Kidney (tissue), 13 donors: ENCODE measurements at regions not wholly inside any gene's neighbourhood (a gene's known extent, or its start where the extent isn't known, plus 50 kb on each side); places are given as distances from the start of the nearest gene placed in this dataset.

Experiments
- DNase-seq, 5 donors: peaks; one replicate each; pipeline ENCODE4 v3.0.0-alpha.2; 2013 to 2020
- FAIRE-seq: peaks from 2 replicates; lab custom pipeline; 2012; peaks lifted over from hg19 to GRCh38; lab: Jason Lieb, UNC
- H3K27ac ChIP-seq, 2 donors: one replicate each; pipeline ENCODE4 v1.7.0; 2013; ENCODE audit warnings: low read depth in 2 of 2, low read length in 2 of 2, inconsistent platforms in 1 of 2
- H3K27me3 ChIP-seq: one replicate; pipeline ENCODE4 v1.7.1; 2013; ENCODE audit warnings: low read length, inconsistent platforms; ENCODE audit not compliant: control insufficient read depth, insufficient read depth
- H3K36me3 ChIP-seq, 3 donors: one replicate each; pipeline versions ENCODE4 v1.7.0 to v1.7.1; 2013; ENCODE audit warnings: low read length in 3 of 3, control low read depth in 1 of 3, inconsistent platforms in 1 of 3; ENCODE audit not compliant: insufficient read depth in 3 of 3, control insufficient read depth in 2 of 3
- H3K4me1 ChIP-seq, 3 donors: one replicate each; pipeline versions ENCODE4 v1.7.0 to v1.7.1; 2013; ENCODE audit warnings: low read length in 3 of 3, inconsistent platforms in 1 of 3, low read depth in 1 of 3; ENCODE audit not compliant: control insufficient read depth in 2 of 3, insufficient read depth in 2 of 3
- H3K4me3 ChIP-seq, 3 donors: one replicate each; pipeline versions ENCODE4 v1.7.0 to v1.8.1; 2013; ENCODE audit warnings: low read length in 3 of 3, control low read depth in 1 of 3, inconsistent platforms in 1 of 3
- H3K9ac ChIP-seq, 3 donors: one replicate each; pipeline versions ENCODE4 v1.7.0 to v1.7.1; 2013; ENCODE audit warnings: low read length in 3 of 3, control low read depth in 1 of 3, inconsistent platforms in 1 of 3
- H3K9me3 ChIP-seq, 3 donors: one replicate each; pipeline versions ENCODE4 v1.7.0 to v1.7.1; 2013; ENCODE audit warnings: low read length in 3 of 3, control low read depth in 1 of 3, inconsistent platforms in 1 of 3; ENCODE audit not compliant: control insufficient read depth in 2 of 3, insufficient read depth in 1 of 3
- intact Hi-C: fragments of 100-400 bp; cut with DNase I; formaldehyde crosslinking; loops from one replicate; pipeline ENCODE4 v1.11.1; 2022
- TF ChIP-seq, protein P1 (sequence below): IDR thresholded peaks from 3 replicates; pipeline ENCODE4 v1.5.1; 2012; ENCODE audit warnings: mild to moderate bottlenecking, moderate library complexity, borderline replicate concordance; ENCODE audit not compliant: insufficient read depth; ENCODE audit errors: extremely low read depth
- donor health status: control.
- donor health status: control.
- donor health status: control.
- donor health status: control.
- donor health status: control.
- donor health status: DM: yes; HTN: yes; CAD: no.
- donor health status: Normal renal cell carcinoma (clear cell type).

DNA sequence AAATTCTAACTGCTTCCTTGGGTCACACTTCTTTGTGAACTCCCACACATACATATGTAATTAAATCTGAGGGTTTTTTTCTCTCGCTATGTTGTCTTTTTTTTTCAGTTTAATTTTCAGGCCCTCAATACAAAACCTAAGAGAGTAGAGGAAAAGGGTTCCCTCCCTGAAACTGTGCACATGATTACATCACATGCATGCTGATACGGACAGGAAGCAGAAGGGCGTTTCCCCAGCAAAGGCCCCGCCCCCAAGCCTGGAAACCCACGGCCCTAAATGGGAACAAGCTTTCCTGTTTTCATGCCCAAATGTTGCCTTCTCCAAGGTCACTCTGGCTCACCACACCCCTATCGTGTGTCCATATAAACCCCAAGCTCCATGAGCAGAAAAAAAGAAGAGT lies 115.4 kb downstream of the TEX36 start:
- intact Hi-C loops, result no loop called here

DNA sequence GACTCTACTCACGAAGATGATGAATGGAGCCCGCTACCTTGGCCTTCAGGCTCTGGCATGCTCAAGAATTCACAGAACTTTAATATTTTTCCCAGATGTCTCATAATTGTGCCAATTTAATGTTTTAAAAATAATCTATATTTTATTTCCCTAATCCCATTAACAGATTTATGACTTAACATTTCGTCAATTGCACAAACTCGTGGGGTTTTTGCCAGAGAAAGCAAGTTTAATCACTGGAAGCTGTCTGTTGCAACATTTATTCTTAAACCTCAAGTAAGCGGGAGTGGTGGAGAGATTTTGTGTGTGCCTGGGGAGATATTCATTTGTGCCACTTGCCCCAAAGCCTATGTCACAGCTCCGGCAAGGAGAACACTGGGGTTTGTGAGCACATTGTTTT lies 117.9 kb downstream of the TEX36 start:
- FAIRE-seq, result no peak
- TF ChIP-seq, protein P1, sequence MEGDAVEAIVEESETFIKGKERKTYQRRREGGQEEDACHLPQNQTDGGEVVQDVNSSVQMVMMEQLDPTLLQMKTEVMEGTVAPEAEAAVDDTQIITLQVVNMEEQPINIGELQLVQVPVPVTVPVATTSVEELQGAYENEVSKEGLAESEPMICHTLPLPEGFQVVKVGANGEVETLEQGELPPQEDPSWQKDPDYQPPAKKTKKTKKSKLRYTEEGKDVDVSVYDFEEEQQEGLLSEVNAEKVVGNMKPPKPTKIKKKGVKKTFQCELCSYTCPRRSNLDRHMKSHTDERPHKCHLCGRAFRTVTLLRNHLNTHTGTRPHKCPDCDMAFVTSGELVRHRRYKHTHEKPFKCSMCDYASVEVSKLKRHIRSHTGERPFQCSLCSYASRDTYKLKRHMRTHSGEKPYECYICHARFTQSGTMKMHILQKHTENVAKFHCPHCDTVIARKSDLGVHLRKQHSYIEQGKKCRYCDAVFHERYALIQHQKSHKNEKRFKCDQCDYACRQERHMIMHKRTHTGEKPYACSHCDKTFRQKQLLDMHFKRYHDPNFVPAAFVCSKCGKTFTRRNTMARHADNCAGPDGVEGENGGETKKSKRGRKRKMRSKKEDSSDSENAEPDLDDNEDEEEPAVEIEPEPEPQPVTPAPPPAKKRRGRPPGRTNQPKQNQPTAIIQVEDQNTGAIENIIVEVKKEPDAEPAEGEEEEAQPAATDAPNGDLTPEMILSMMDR, result no peak
- intact Hi-C loops, result no loop called here

More for the DNA sequence above, 115.4 kb downstream of the TEX36 start:
- H3K4me3 ChIP-seq, result no peak overlapping the region
- H3K9me3 ChIP-seq, result no peaks in the 10 kb centered on the region
- DNase-seq, result no peak
- H3K4me1 ChIP-seq, result no peaks in the 10 kb centered on the region
- H3K27me3 ChIP-seq, result no peaks in the 10 kb centered on the region
- TF ChIP-seq, protein P1, result no peak
- no peak overlapping the region for H3K27ac ChIP-seq
- H3K9ac ChIP-seq, result no peak overlapping the region
- no peak for FAIRE-seq
- H3K36me3 ChIP-seq, result no peaks in the 10 kb centered on the region

DNA sequence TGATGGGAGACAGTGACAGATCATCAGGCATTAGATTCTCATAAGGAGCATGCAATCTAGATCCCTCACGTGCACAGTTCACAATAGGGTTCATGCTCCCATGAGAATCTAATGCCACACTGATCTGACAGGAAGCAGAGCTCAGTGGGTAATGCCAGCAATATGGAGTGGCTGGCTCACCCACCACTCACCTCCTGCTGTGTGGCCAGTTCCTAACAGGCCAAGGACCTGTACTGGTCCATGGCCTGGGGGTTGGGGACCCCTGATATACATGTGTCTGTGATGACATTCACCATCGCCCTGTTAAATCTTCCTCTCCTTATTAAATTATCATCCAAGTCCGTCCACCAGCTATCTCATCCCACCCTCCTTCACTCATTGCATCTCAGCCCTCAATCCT lies 118.4 kb downstream of the TEX36 start:
- intact Hi-C loops, result no loop called here

More for the DNA sequence above, 117.9 kb downstream of the TEX36 start:
- no peaks in the 10 kb centered on the region for H3K27me3 ChIP-seq
- no peak overlapping the region for H3K4me3 ChIP-seq
- no peaks in the 10 kb centered on the region for H3K4me1 ChIP-seq
- no peak overlapping the region for H3K9ac ChIP-seq
- no peak overlapping the region for H3K27ac ChIP-seq
- no peaks in the 10 kb centered on the region for H3K9me3 ChIP-seq
- no peaks in the 10 kb centered on the region for H3K36me3 ChIP-seq
- peak in 1 of 5 donors; percentile 44 for DNase-seq

DNA sequence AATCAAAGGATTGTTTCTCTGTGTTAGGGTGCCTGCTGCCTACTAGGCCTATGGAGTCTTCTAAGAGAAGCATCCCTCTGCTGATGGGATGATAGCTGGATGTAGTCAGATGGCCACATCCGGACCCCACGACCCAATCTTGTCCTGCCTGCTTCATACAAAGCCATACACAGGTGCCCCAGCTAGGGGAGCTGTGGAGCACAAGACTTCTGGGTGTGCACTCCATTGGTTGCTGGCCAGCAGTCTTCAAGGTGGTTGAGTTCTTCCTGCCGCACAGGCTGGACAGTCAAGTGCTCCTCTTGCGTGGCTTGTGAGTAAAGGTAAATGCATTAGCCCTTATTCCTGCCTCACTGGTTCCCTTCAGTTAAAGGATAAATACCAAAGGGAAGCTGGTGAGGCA lies 120.2 kb downstream of the TEX36 start:
- Histone ChIP-seq H3K27ac (no peak overlapping the region), H3K9me3 (no peaks in the 10 kb centered on the region), H3K36me3 (no peaks in the 10 kb centered on the region), H3K4me1 (no peaks in the 10 kb centered on the region), H3K4me3 (no peak overlapping the region), H3K27me3 (no peaks in the 10 kb centered on the region), H3K9ac (no peak overlapping the region)
- intact Hi-C loops, result no loop called here
- FAIRE-seq, result no peak
- no peak for DNase-seq
- TF ChIP-seq, protein P1, result no peak

More for the DNA sequence above, 118.4 kb downstream of the TEX36 start:
- TF ChIP-seq, protein P1, result no peak
- Histone ChIP-seq H3K4me3 (no peak overlapping the region), H3K9me3 (no peaks in the 10 kb centered on the region), H3K36me3 (no peaks in the 10 kb centered on the region), H3K27me3 (no peaks in the 10 kb centered on the region), H3K4me1 (no peaks in the 10 kb centered on the region), H3K9ac (no peak overlapping the region), H3K27ac (no peak overlapping the region)
- no peak for DNase-seq
- no peak for FAIRE-seq
